Testis (tissue), 2 donors: ENCODE measurements at regions not wholly inside any gene's neighbourhood (a gene's known extent, or its start where the extent isn't known, plus 50 kb on each side); places are given as distances from the start of the nearest gene placed in this dataset.

Source experiments
- POLR2A ChIP-seq: fragments of 450-650 bp; IDR thresholded peaks from one replicate; pipeline ENCODE4 v1.6.1; 2017; ENCODE audit warnings: antibody characterized with exemption, mild to moderate bottlenecking, moderate library complexity
- TF ChIP-seq, protein P1 (sequence below), 3 experiments: fragments of 450-650 bp in 2 of 3; fragments of 200-600 bp in 1 of 3; sonication (generic) in 1 of 3; IDR thresholded peaks; one replicate each; pipeline ENCODE4 v1.5.1; 2016 to 2019; ENCODE audit warnings: antibody characterized with exemption in 3 of 3, mild to moderate bottlenecking in 2 of 3, moderate library complexity in 1 of 3

DNA sequence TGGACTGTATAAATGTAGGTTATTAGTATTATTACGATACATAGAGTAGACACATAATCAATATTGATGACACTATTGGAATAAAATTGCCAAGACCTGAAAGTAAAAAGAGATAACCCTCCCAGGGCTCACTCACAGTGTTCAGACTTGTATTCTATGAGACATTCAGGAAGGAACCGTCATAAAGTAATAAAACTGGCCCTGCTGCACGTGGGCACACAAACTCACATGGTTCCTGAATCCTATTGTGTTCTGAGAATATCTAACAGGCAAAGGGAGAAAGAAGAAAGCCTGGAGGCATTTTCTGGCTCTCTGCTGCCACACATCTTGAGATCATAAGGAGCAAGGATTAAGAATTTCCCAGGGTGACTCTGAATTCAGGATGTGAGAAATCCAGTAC, 575.9 kb downstream of the HS3ST4 start:
- TF ChIP-seq, protein P1, sequence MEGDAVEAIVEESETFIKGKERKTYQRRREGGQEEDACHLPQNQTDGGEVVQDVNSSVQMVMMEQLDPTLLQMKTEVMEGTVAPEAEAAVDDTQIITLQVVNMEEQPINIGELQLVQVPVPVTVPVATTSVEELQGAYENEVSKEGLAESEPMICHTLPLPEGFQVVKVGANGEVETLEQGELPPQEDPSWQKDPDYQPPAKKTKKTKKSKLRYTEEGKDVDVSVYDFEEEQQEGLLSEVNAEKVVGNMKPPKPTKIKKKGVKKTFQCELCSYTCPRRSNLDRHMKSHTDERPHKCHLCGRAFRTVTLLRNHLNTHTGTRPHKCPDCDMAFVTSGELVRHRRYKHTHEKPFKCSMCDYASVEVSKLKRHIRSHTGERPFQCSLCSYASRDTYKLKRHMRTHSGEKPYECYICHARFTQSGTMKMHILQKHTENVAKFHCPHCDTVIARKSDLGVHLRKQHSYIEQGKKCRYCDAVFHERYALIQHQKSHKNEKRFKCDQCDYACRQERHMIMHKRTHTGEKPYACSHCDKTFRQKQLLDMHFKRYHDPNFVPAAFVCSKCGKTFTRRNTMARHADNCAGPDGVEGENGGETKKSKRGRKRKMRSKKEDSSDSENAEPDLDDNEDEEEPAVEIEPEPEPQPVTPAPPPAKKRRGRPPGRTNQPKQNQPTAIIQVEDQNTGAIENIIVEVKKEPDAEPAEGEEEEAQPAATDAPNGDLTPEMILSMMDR (IDR thresholded peaks at IDR 0.05): no peak
- TF ChIP-seq POLR2A: no peak
